H1 (cell line): ENCODE measurements at regions not wholly inside any gene's neighbourhood (a gene's known extent, or its start where the extent isn't known, plus 50 kb on each side); places are given as distances from the start of the nearest gene placed in this dataset.

Experiments used
- MAX ChIP-seq: IDR thresholded peaks from 2 replicates; pipeline ENCODE4 v1.6.1; 2012; ENCODE audit warnings: inconsistent platforms
- TF ChIP-seq, protein P1 (sequence below), 3 experiments: IDR thresholded peaks; 1 replicate in 2 of 3; 2 replicates in 1 of 3; pipeline versions ENCODE4 v1.5.1 to v1.6.1; 2011; ENCODE audit warnings: low read length in 3 of 3, mild to moderate bottlenecking in 3 of 3, inconsistent platforms in 2 of 3, low read depth in 1 of 3, moderate library complexity in 1 of 3; ENCODE audit not compliant: insufficient read depth in 1 of 3; ENCODE audit errors: control extremely low read depth in 1 of 3

DNA sequence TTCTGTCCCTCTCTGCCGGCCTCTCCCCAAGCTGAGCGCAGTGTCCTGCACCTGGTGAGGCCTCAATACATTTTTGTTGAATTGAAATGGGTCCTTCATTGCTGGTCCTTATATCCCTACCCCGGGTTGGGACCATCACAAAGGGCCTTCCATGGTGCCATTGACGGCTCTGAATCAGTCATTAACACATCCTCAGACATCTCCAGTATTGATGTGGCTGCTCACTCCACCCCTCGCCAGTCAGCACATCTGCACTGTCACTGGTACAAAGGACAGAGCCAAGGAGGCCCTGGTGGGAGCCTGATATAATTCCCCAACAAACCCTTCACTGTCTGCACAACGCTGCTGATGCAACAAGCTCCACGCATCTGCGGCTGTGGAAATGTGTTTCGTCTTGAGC lies 191.6 kb upstream of the TOPAZ1 start:
- TF ChIP-seq, protein P1, sequence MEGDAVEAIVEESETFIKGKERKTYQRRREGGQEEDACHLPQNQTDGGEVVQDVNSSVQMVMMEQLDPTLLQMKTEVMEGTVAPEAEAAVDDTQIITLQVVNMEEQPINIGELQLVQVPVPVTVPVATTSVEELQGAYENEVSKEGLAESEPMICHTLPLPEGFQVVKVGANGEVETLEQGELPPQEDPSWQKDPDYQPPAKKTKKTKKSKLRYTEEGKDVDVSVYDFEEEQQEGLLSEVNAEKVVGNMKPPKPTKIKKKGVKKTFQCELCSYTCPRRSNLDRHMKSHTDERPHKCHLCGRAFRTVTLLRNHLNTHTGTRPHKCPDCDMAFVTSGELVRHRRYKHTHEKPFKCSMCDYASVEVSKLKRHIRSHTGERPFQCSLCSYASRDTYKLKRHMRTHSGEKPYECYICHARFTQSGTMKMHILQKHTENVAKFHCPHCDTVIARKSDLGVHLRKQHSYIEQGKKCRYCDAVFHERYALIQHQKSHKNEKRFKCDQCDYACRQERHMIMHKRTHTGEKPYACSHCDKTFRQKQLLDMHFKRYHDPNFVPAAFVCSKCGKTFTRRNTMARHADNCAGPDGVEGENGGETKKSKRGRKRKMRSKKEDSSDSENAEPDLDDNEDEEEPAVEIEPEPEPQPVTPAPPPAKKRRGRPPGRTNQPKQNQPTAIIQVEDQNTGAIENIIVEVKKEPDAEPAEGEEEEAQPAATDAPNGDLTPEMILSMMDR (IDR thresholded peaks at IDR 0.05; ENCODE audit: control extremely low read depth in 1 of 3, insufficient read depth in 1 of 3, low read depth in 1 of 3, low read length in 3 of 3), result no peak
- no peak for TF ChIP-seq MAX
